Hepatocyte (in vitro differentiated cells): ENCODE measurements at regions not wholly inside any gene's neighbourhood (a gene's known extent, or its start where the extent isn't known, plus 50 kb on each side); places are given as distances from the start of the nearest gene placed in this dataset.

ENCODE experiments used
- DNase-seq: peaks from one replicate; pipeline ENCODE4 v3.0.0-alpha.2; 2016; ENCODE audit warnings: low spot score
- H2AFZ ChIP-seq: fragments of 200-600 bp; sonication (generic); 2 replicates; pipeline ENCODE4 v1.6.0; 2016; ENCODE audit warnings: antibody characterized with exemption, mild to moderate bottlenecking
- H3K27ac ChIP-seq: fragments of 200-600 bp; sonication (generic); 2 replicates; pipeline ENCODE4 v1.5.1; 2016; ENCODE audit warnings: mild to moderate bottlenecking
- H3K27me3 ChIP-seq: fragments of 200-600 bp; sonication (generic); 2 replicates; pipeline ENCODE4 v1.6.1; 2016
- H3K36me3 ChIP-seq: fragments of 200-600 bp; sonication (generic); replicated peaks from 2 replicates; pipeline ENCODE4 v1.5.1; 2016; ENCODE audit warnings: low read depth; ENCODE audit not compliant: insufficient read depth
- H3K4me1 ChIP-seq: fragments of 200-600 bp; sonication (generic); 2 replicates; pipeline ENCODE4 v1.5.1; 2016; ENCODE audit warnings: mild to moderate bottlenecking, moderate library complexity; ENCODE audit not compliant: insufficient read depth
- H3K4me2 ChIP-seq: fragments of 200-600 bp; sonication (generic); 2 replicates; pipeline ENCODE4 v1.6.0; 2016
- H3K4me3 ChIP-seq: fragments of 200-600 bp; sonication (generic); 2 replicates; pipeline ENCODE4 v1.5.1; 2016; ENCODE audit warnings: mild to moderate bottlenecking
- H3K79me2 ChIP-seq: fragments of 200-600 bp; sonication (generic); 2 replicates; pipeline ENCODE4 v1.6.0; 2017; ENCODE audit warnings: mild to moderate bottlenecking
- H3K9me2 ChIP-seq: fragments of 200-600 bp; sonication (generic); replicated peaks from 2 replicates; pipeline ENCODE4 v1.6.0; 2017; ENCODE audit warnings: mild to moderate bottlenecking; ENCODE audit not compliant: insufficient read depth
- H3K9me3 ChIP-seq: fragments of 200-600 bp; sonication (generic); 2 replicates; pipeline ENCODE4 v1.5.1; 2016; ENCODE audit warnings: low read depth, mild to moderate bottlenecking
- H4K20me1 ChIP-seq: fragments of 200-600 bp; sonication (generic); 2 replicates; pipeline ENCODE4 v1.6.0; 2016; ENCODE audit warnings: mild to moderate bottlenecking; ENCODE audit not compliant: insufficient read depth, poor library complexity, severe bottlenecking
- CTCF ChIP-seq: fragments of 200-600 bp; sonication (generic); IDR thresholded peaks from 2 replicates; pipeline ENCODE4 v1.5.1; 2016; ENCODE audit warnings: antibody characterized with exemption, mild to moderate bottlenecking; ENCODE audit not compliant: poor library complexity
- EZH2 ChIP-seq: fragments of 200-600 bp; sonication (generic); IDR thresholded peaks from 2 replicates; pipeline ENCODE4 v1.6.1; 2016; ENCODE audit warnings: antibody characterized with exemption, mild to moderate bottlenecking, borderline replicate concordance
- EZH2phosphoT487 ChIP-seq: fragments of 200-600 bp; sonication (generic); IDR thresholded peaks from one replicate; pipeline ENCODE4 v1.6.1; 2018; ENCODE audit warnings: antibody characterized with exemption, mild to moderate bottlenecking, low read depth, moderate library complexity; ENCODE audit not compliant: unreplicated experiment, severe bottlenecking
- WGBS: methylation state at CpG from one replicate; pipeline ENCODE4 v1.1.6; 2016; ENCODE audit warnings: low lambda C conversion rate; ENCODE audit errors: missing lambda C conversion rate; 5-methylcytosine and 5-hydroxymethylcytosine counted together

GRCh38 chr3:151635905-151636304 is 97.8 kb upstream of the AADACL2 start:
- H3K4me3 ChIP-seq: no peak overlapping the region
- H3K4me1 ChIP-seq: peaks cover 6% of the 10 kb centered on the region

GRCh38 chr3:151631946-151632345 is 101.8 kb upstream of the AADACL2 start:
- Histone ChIP-seq H3K36me3 (no peaks in the 10 kb centered on the region), H3K79me2 (no peaks in the 10 kb centered on the region), H4K20me1 (no peaks in the 10 kb centered on the region), H3K27me3 (no peaks in the 10 kb centered on the region), H3K9me3 (no peaks in the 10 kb centered on the region), H2AFZ (no peak overlapping the region), H3K9me2 (no peaks in the 10 kb centered on the region), H3K4me2 (no peak overlapping the region), H3K4me1 (no peaks in the 10 kb centered on the region), H3K27ac (peak overlapping the region; percentile 10), H3K4me3 (no peak overlapping the region)
- 73% methylated on average over 2 of the region's 2 CpGs for WGBS
- TF ChIP-seq EZH2phosphoT487: no peak
- no peak for TF ChIP-seq EZH2
- TF ChIP-seq CTCF: no peak
- DNase-seq: no peak

More at GRCh38 chr3:151635905-151636304, 97.8 kb upstream of the AADACL2 start:
- no peaks in the 10 kb centered on the region for H3K9me2 ChIP-seq
- no peak overlapping the region for H3K27ac ChIP-seq
- H3K27me3 ChIP-seq: no peaks in the 10 kb centered on the region
- no peaks in the 10 kb centered on the region for H3K79me2 ChIP-seq
- DNase-seq: no peak
- H3K4me2 ChIP-seq: no peak overlapping the region
- H3K36me3 ChIP-seq: no peaks in the 10 kb centered on the region
- no peaks in the 10 kb centered on the region for H3K9me3 ChIP-seq
- TF ChIP-seq EZH2phosphoT487 (no peak), CTCF (no peak), EZH2 (no peak)
- 90% methylated on average over 3 of the region's 3 CpGs for WGBS
- no peak overlapping the region for H2AFZ ChIP-seq
- no peaks in the 10 kb centered on the region for H4K20me1 ChIP-seq

GRCh38 chr3:151630938-151631441 is 102.7 kb upstream of the AADACL2 start:
- Histone ChIP-seq H3K4me2 (no peak overlapping the region), H3K4me1 (no peaks in the 10 kb centered on the region), H3K9me2 (no peaks in the 10 kb centered on the region), H3K27ac (peak overlapping the region; percentile 29), H3K27me3 (no peaks in the 10 kb centered on the region), H3K36me3 (no peaks in the 10 kb centered on the region), H3K4me3 (no peak overlapping the region), H4K20me1 (no peaks in the 10 kb centered on the region), H2AFZ (no peak overlapping the region), H3K9me3 (no peaks in the 10 kb centered on the region), H3K79me2 (no peaks in the 10 kb centered on the region)
- TF ChIP-seq EZH2: no peak
- peak; percentile 35 for DNase-seq
- 31% methylated on average over 1 of the region's 1 CpG for WGBS

- H3K79me2 ChIP-seq: no peaks in the 10 kb centered on the region
- H3K4me3 ChIP-seq: no peak overlapping the region
- H3K4me2 ChIP-seq: no peak overlapping the region
- H3K27ac ChIP-seq: no peak overlapping the region
- H3K9me3 ChIP-seq: no peaks in the 10 kb centered on the region
- DNase-seq: no peak
- no peaks in the 10 kb centered on the region for H4K20me1 ChIP-seq
- H2AFZ ChIP-seq: no peak overlapping the region
- no peaks in the 10 kb centered on the region for H3K36me3 ChIP-seq
- TF ChIP-seq EZH2phosphoT487 (no peak), CTCF (no peak), EZH2 (no peak)
- H3K27me3 ChIP-seq: no peaks in the 10 kb centered on the region
- no peaks in the 10 kb centered on the region for H3K9me2 ChIP-seq
- no peaks in the 10 kb centered on the region for H3K4me1 ChIP-seq
- WGBS: 58% methylated on average over 3 of the region's 3 CpGs
Observed at GRCh38 chr3:151630035-151630434, 103.7 kb upstream of the AADACL2 start.
